Neural cell (in vitro differentiated cells): ENCODE measurements at regions not wholly inside any gene's neighbourhood (a gene's known extent, or its start where the extent isn't known, plus 50 kb on each side); places are given as distances from the start of the nearest gene placed in this dataset.

Source experiments
- H2AFZ ChIP-seq: fragments of 200-600, 300-800 bp; sonication (generic), shearing (Covaris generic); 2 replicates; pipeline ENCODE4 v1.6.0; 2014; ENCODE audit warnings: low read depth, mild to moderate bottlenecking, antibody characterized with exemption, low read length, moderate library complexity
- H3F3A ChIP-seq: fragments of 200-600 bp; shearing (Covaris generic); 2 replicates; pipeline ENCODE4 v1.6.1; 2016; ENCODE audit warnings: mild to moderate bottlenecking, moderate library complexity, mixed read lengths, antibody characterized with exemption, low read length; ENCODE audit not compliant: insufficient read depth, poor library complexity, severe bottlenecking
- H3K27ac ChIP-seq: fragments of 200-600, 300-800 bp; sonication (generic), shearing (Covaris generic); 2 replicates; pipeline ENCODE4 v1.5.1; 2014; ENCODE audit warnings: mild to moderate bottlenecking, low read length, moderate library complexity
- H3K27me3 ChIP-seq: fragments of 300-800, 200-600 bp; sonication (generic), shearing (Covaris generic); 2 replicates; pipeline ENCODE4 v1.6.0; 2014; ENCODE audit warnings: mild to moderate bottlenecking, low read depth, low read length, moderate library complexity; ENCODE audit not compliant: insufficient read depth
- H3K36me3 ChIP-seq: fragments of 300-800, 200-600 bp; sonication (generic), shearing (Covaris generic); 2 replicates; pipeline ENCODE4 v1.5.1; 2014; ENCODE audit warnings: mild to moderate bottlenecking, antibody characterized with exemption, low read length, moderate library complexity; ENCODE audit not compliant: insufficient read depth
- H3K4me2 ChIP-seq: fragments of 300-800, 200-600 bp; sonication (generic), shearing (Covaris generic); 2 replicates; pipeline ENCODE4 v1.6.0; 2014; ENCODE audit warnings: mild to moderate bottlenecking, low read length
- H3K4me3 ChIP-seq: fragments of 300-800, 200-600 bp; sonication (generic), shearing (Covaris generic); 2 replicates; pipeline ENCODE4 v1.5.1; 2014; ENCODE audit warnings: mild to moderate bottlenecking, low read length, moderate library complexity
- H3K79me2 ChIP-seq: fragments of 200-600 bp; shearing (Covaris generic); replicated peaks from 2 replicates; pipeline ENCODE4 v1.6.0; 2014; ENCODE audit warnings: mild to moderate bottlenecking, low read length, moderate library complexity; ENCODE audit not compliant: insufficient read depth
- H3K9ac ChIP-seq: fragments of 300-800, 200-600 bp; sonication (generic), shearing (Covaris generic); 2 replicates; pipeline ENCODE4 v1.6.1; 2016; ENCODE audit warnings: mild to moderate bottlenecking, low read length, mixed read lengths
- H3K9me2 ChIP-seq: fragments of 200-600 bp; shearing (Covaris generic); 2 replicates; pipeline ENCODE4 v1.6.1; 2016; ENCODE audit warnings: mild to moderate bottlenecking, low read length, mixed read lengths; ENCODE audit not compliant: insufficient read depth
- H3K9me3 ChIP-seq: fragments of 200-600, 300-800 bp; sonication (generic), shearing (Covaris generic); 2 replicates; pipeline ENCODE4 v1.6.1; 2016; ENCODE audit warnings: mild to moderate bottlenecking, mixed run types, low read length, moderate library complexity, mixed read lengths
- H4K20me1 ChIP-seq: fragments of 200-600 bp; shearing (Covaris generic); 2 replicates; pipeline ENCODE4 v1.6.1; 2016; ENCODE audit warnings: mild to moderate bottlenecking, mixed run types; ENCODE audit not compliant: insufficient read depth
- EP300 ChIP-seq: fragments of 450-650 bp; conservative IDR thresholded peaks from 2 replicates; pipeline ENCODE4 v1.6.1; 2014; ENCODE audit warnings: antibody characterized with exemption, mild to moderate bottlenecking, moderate library complexity; ENCODE audit not compliant: poor library complexity, severe bottlenecking
- EZH2 ChIP-seq: fragments of 200-600, 300-800 bp; shearing (Covaris generic), sonication (generic); IDR thresholded peaks from 2 replicates; pipeline ENCODE4 v1.6.1; 2014; ENCODE audit warnings: antibody characterized with exemption, low read length, borderline replicate concordance, mild to moderate bottlenecking; ENCODE audit not compliant: insufficient read depth, poor library complexity, severe bottlenecking
- MXI1 ChIP-seq: fragments of 450-650 bp; conservative IDR thresholded peaks from 2 replicates; pipeline ENCODE4 v1.6.1; 2014; ENCODE audit warnings: antibody characterized with exemption, mild to moderate bottlenecking; ENCODE audit not compliant: poor library complexity, severe bottlenecking
- POLR2AphosphoS5 ChIP-seq: IDR thresholded peaks from 2 replicates; pipeline ENCODE4 v1.6.1; 2012
- RAD21 ChIP-seq: fragments of 450-650 bp; conservative IDR thresholded peaks from 2 replicates; pipeline ENCODE4 v1.6.1; 2014; ENCODE audit warnings: antibody characterized with exemption, mild to moderate bottlenecking, moderate library complexity
- SMC3 ChIP-seq: fragments of 450-650 bp; conservative IDR thresholded peaks from 2 replicates; pipeline ENCODE4 v1.6.1; 2014; ENCODE audit warnings: antibody characterized with exemption, mild to moderate bottlenecking, moderate library complexity; ENCODE audit not compliant: poor library complexity
- TAF1 ChIP-seq: IDR thresholded peaks from 2 replicates; pipeline ENCODE4 v1.6.1; 2012; ENCODE audit warnings: low read depth
- TF ChIP-seq, protein P1 (sequence below): fragments of 450-650 bp; IDR thresholded peaks from 2 replicates; pipeline ENCODE4 v1.5.1; 2014; ENCODE audit warnings: antibody characterized with exemption, mild to moderate bottlenecking, moderate library complexity; ENCODE audit not compliant: poor library complexity, severe bottlenecking
- TF ChIP-seq, protein P2 (sequence below): IDR thresholded peaks from 2 replicates; pipeline ENCODE4 v1.6.1; 2012; ENCODE audit warnings: borderline replicate concordance

DNA sequence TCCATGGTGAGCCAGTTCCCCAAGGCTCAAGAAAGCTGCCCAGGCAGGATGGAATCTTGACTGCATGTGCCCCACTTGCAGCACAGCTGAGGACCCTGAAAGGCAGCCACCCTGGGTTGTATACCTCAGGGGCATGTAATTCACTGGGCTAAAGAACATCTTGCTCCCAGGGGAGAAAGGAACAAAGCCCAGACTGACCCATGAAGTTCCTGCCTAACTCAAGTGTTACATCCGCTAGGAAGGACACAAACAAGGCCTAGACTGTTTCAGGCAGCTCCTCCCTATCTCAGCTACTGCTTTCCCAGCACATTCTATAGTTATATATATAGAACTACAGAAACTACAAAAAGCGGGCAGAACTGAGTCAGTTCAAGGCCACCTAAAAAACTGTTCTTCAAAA lies 69.0 kb downstream of the RBM43 start:
- H4K20me1 ChIP-seq, result no peaks in the 10 kb centered on the region
- no peak overlapping the region for H3K27ac ChIP-seq
- TF ChIP-seq SMC3 (no peak), EP300 (no peak), EZH2 (no peak), RAD21 (no peak), POLR2AphosphoS5 (no peak), TAF1 (no peak)
- TF ChIP-seq, protein P1, sequence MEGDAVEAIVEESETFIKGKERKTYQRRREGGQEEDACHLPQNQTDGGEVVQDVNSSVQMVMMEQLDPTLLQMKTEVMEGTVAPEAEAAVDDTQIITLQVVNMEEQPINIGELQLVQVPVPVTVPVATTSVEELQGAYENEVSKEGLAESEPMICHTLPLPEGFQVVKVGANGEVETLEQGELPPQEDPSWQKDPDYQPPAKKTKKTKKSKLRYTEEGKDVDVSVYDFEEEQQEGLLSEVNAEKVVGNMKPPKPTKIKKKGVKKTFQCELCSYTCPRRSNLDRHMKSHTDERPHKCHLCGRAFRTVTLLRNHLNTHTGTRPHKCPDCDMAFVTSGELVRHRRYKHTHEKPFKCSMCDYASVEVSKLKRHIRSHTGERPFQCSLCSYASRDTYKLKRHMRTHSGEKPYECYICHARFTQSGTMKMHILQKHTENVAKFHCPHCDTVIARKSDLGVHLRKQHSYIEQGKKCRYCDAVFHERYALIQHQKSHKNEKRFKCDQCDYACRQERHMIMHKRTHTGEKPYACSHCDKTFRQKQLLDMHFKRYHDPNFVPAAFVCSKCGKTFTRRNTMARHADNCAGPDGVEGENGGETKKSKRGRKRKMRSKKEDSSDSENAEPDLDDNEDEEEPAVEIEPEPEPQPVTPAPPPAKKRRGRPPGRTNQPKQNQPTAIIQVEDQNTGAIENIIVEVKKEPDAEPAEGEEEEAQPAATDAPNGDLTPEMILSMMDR, result no peak
- TF ChIP-seq, protein P2, sequence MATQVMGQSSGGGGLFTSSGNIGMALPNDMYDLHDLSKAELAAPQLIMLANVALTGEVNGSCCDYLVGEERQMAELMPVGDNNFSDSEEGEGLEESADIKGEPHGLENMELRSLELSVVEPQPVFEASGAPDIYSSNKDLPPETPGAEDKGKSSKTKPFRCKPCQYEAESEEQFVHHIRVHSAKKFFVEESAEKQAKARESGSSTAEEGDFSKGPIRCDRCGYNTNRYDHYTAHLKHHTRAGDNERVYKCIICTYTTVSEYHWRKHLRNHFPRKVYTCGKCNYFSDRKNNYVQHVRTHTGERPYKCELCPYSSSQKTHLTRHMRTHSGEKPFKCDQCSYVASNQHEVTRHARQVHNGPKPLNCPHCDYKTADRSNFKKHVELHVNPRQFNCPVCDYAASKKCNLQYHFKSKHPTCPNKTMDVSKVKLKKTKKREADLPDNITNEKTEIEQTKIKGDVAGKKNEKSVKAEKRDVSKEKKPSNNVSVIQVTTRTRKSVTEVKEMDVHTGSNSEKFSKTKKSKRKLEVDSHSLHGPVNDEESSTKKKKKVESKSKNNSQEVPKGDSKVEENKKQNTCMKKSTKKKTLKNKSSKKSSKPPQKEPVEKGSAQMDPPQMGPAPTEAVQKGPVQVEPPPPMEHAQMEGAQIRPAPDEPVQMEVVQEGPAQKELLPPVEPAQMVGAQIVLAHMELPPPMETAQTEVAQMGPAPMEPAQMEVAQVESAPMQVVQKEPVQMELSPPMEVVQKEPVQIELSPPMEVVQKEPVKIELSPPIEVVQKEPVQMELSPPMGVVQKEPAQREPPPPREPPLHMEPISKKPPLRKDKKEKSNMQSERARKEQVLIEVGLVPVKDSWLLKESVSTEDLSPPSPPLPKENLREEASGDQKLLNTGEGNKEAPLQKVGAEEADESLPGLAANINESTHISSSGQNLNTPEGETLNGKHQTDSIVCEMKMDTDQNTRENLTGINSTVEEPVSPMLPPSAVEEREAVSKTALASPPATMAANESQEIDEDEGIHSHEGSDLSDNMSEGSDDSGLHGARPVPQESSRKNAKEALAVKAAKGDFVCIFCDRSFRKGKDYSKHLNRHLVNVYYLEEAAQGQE, result no peak
- H3K4me3 ChIP-seq, result no peak overlapping the region
- no peaks in the 10 kb centered on the region for H3F3A ChIP-seq
- no peaks in the 10 kb centered on the region for H3K79me2 ChIP-seq
- no peaks in the 10 kb centered on the region for H3K9me3 ChIP-seq
- H3K27me3 ChIP-seq, result no peaks in the 10 kb centered on the region
- H2AFZ ChIP-seq, result no peak overlapping the region
- no peak overlapping the region for H3K9ac ChIP-seq
- H3K36me3 ChIP-seq, result no peaks in the 10 kb centered on the region
- H3K4me2 ChIP-seq, result no peak overlapping the region
- H3K9me2 ChIP-seq, result no peaks in the 10 kb centered on the region

DNA sequence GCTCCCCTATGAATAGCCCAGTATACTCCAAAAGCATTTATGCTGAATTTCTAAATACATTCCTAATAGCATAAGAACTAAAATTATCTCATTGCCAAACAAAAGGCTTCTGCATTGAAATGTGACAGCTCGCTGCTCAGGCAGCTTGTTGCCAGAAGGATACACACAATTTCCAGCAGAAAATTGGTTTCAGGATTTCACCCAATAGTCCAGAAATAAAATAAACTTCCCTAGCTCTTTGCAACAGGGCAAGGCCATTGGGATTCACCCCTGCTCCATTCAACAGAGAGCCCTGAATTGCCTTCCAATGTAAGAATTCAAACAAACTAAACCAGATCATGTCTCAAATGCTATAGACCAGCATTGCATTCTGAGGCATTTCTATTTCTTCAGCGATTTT lies 70.7 kb downstream of the RBM43 start:
- Histone ChIP-seq H3K27me3 (no peaks in the 10 kb centered on the region), H3K9ac (no peak overlapping the region), H3K9me3 (no peaks in the 10 kb centered on the region), H3K4me2 (no peak overlapping the region), H3F3A (no peaks in the 10 kb centered on the region), H4K20me1 (no peaks in the 10 kb centered on the region), H2AFZ (no peak overlapping the region), H3K4me3 (no peak overlapping the region), H3K27ac (peak overlapping the region; percentile 35), H3K9me2 (no peaks in the 10 kb centered on the region), H3K79me2 (no peaks in the 10 kb centered on the region), H3K36me3 (no peaks in the 10 kb centered on the region)
- TF ChIP-seq TAF1 (no peak), MXI1 (no peak), POLR2AphosphoS5 (no peak), SMC3 (no peak), RAD21 (no peak), EP300 (no peak), EZH2 (no peak)
- TF ChIP-seq, protein P2, result no peak
- TF ChIP-seq, protein P1, result no peak
